NT2/D1 (cell line): ENCODE measurements at regions not wholly inside any gene's neighbourhood (a gene's known extent, or its start where the extent isn't known, plus 50 kb on each side); places are given as distances from the start of the nearest gene placed in this dataset.

Experiments
- YY1 ChIP-seq: IDR thresholded peaks from 2 replicates; pipeline ENCODE4 v1.6.1; 2011; ENCODE audit not compliant: insufficient read length, insufficient read depth
- ZNF274 ChIP-seq: IDR thresholded peaks from 2 replicates; pipeline ENCODE4 v1.6.1; 2011; ENCODE audit warnings: mild to moderate bottlenecking, low read depth, low read length

- TF ChIP-seq YY1 (no peak), ZNF274 (no peak)
Measured at GRCh38 chr3:43217206-43217605, 69.1 kb upstream of the SNRK start.
